HFFc6 (cell line): ENCODE measurements at regions not wholly inside any gene's neighbourhood (a gene's known extent, or its start where the extent isn't known, plus 50 kb on each side); places are given as distances from the start of the nearest gene placed in this dataset.
A peak's percentile ranks its signal among the peaks of the same experiment; 100 is the strongest.

Experiments used
- DNase-seq: peaks from one replicate; pipeline ENCODE4 v3.0.0-alpha.2; 2018
- H3K27ac Mint-ChIP-seq: 2 replicates; pipeline ENCODE4 v1.8.0; 2020; ENCODE audit warnings: mild to moderate bottlenecking, mixed read lengths
- H3K27me3 Mint-ChIP-seq: 2 replicates; pipeline ENCODE4 v1.8.0; 2021; ENCODE audit warnings: mild to moderate bottlenecking, moderate library complexity, mixed read lengths; ENCODE audit not compliant: insufficient read depth
- H3K36me3 Mint-ChIP-seq: 2 replicates; pipeline ENCODE4 v1.8.0; 2021; ENCODE audit warnings: low read depth, mixed read lengths
- H3K4me1 Mint-ChIP-seq: 2 replicates; pipeline ENCODE4 v1.8.0; 2020; ENCODE audit warnings: low read depth, mixed read lengths
- H3K4me3 Mint-ChIP-seq: 2 replicates; pipeline ENCODE4 v1.8.0; 2020; ENCODE audit warnings: mild to moderate bottlenecking, moderate library complexity, mixed read lengths
- H3K9me3 Mint-ChIP-seq: 2 replicates; pipeline ENCODE4 v1.8.0; 2020; ENCODE audit warnings: mild to moderate bottlenecking, mixed read lengths
- TF ChIP-seq, protein P1 (sequence below): fragments of 200-600 bp; sonication (generic); IDR thresholded peaks from 2 replicates; pipeline ENCODE4 v1.5.0; 2021; ENCODE audit warnings: antibody characterized with exemption, mild to moderate bottlenecking

GRCh38 chr5:56608217-56608925 lies 207.0 kb upstream of the MAP3K1 start:
- no peak overlapping the region for H3K4me3 Mint-ChIP-seq
- H3K9me3 Mint-ChIP-seq = no peaks in the 10 kb centered on the region; the same call in 1 of the 2 replicates
- TF ChIP-seq, protein P1, sequence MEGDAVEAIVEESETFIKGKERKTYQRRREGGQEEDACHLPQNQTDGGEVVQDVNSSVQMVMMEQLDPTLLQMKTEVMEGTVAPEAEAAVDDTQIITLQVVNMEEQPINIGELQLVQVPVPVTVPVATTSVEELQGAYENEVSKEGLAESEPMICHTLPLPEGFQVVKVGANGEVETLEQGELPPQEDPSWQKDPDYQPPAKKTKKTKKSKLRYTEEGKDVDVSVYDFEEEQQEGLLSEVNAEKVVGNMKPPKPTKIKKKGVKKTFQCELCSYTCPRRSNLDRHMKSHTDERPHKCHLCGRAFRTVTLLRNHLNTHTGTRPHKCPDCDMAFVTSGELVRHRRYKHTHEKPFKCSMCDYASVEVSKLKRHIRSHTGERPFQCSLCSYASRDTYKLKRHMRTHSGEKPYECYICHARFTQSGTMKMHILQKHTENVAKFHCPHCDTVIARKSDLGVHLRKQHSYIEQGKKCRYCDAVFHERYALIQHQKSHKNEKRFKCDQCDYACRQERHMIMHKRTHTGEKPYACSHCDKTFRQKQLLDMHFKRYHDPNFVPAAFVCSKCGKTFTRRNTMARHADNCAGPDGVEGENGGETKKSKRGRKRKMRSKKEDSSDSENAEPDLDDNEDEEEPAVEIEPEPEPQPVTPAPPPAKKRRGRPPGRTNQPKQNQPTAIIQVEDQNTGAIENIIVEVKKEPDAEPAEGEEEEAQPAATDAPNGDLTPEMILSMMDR = no peak
- DNase-seq = no peak
- H3K4me1 Mint-ChIP-seq = peaks cover 17% of the 10 kb centered on the region
- H3K36me3 Mint-ChIP-seq = peaks cover 9% of the 10 kb centered on the region; the same call in 1 of the 2 replicates
- H3K27me3 Mint-ChIP-seq = no peaks in the 10 kb centered on the region; the same call in 1 of the 2 replicates
- H3K27ac Mint-ChIP-seq = no peak overlapping the region

GRCh38 chr5:56607551-56607950 lies 207.8 kb upstream of the MAP3K1 start:
- no peak overlapping the region; the same call in 1 of the 2 replicates for H3K27ac Mint-ChIP-seq
- peaks cover 9% of the 10 kb centered on the region; the same call in 1 of the 2 replicates for H3K36me3 Mint-ChIP-seq
- H3K27me3 Mint-ChIP-seq = no peaks in the 10 kb centered on the region; the same call in 1 of the 2 replicates
- no peaks in the 10 kb centered on the region; the same call in 1 of the 2 replicates for H3K9me3 Mint-ChIP-seq
- peak overlapping the region; percentile 41 for H3K4me3 Mint-ChIP-seq
- TF ChIP-seq, protein P1 = no peak
- no peak for DNase-seq
- peaks cover 17% of the 10 kb centered on the region for H3K4me1 Mint-ChIP-seq

- no peaks in the 10 kb centered on the region; the same call in 1 of the 2 replicates for H3K9me3 Mint-ChIP-seq
- no peak for DNase-seq
- peaks cover 9% of the 10 kb centered on the region; the same call in 1 of the 2 replicates for H3K36me3 Mint-ChIP-seq
- H3K27me3 Mint-ChIP-seq = no peaks in the 10 kb centered on the region; the same call in none of the 2 replicates
- H3K4me1 Mint-ChIP-seq = peaks cover 17% of the 10 kb centered on the region
- TF ChIP-seq, protein P1 = no peak
- H3K27ac Mint-ChIP-seq = no peak overlapping the region; the same call in 1 of the 2 replicates
- H3K4me3 Mint-ChIP-seq = peak overlapping the region; percentile 41
These were observed 208.3 kb upstream of the MAP3K1 start for GRCh38 chr5:56607074-56607473.

DNA sequence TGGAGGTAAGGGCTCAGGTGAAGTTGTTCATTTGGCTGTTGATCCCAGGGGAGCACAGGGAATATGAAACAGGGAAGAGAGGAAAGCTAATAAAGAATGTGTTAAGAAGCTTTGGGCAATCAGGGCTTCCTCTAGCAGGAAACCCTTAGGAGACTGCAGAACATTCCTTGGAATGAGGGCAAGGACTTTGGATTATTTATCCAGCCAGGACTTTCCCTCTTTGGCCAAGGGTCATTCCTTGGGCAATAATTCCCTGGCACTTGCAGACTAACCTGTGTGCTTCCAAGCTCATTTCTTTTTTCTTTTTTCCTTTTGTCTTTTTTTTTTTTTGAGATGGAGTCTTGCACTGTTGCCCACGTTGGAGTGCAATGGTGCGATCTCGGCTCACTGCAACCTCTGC lies 209.2 kb upstream of the MAP3K1 start:
- TF ChIP-seq, protein P1 = no peak
- DNase-seq = no peak
- Mint-ChIP-seq H3K4me3 (no peak overlapping the region), H3K9me3 (no peaks in the 10 kb centered on the region; the same call in 1 of the 2 replicates), H3K4me1 (peaks cover 17% of the 10 kb centered on the region), H3K36me3 (peaks cover 4% of the 10 kb centered on the region; the same call in 1 of the 2 replicates), H3K27me3 (no peaks in the 10 kb centered on the region; the same call in none of the 2 replicates), H3K27ac (no peak overlapping the region)

- TF ChIP-seq, protein P1 = no peak
- Mint-ChIP-seq H3K4me1 (peaks cover 17% of the 10 kb centered on the region), H3K4me3 (no peak overlapping the region), H3K9me3 (no peaks in the 10 kb centered on the region), H3K27ac (no peak overlapping the region), H3K27me3 (no peaks in the 10 kb centered on the region; the same call in none of the 2 replicates), H3K36me3 (no peaks in the 10 kb centered on the region)
- no peak for DNase-seq
These were observed 210.1 kb upstream of the MAP3K1 start for GRCh38 chr5:56605231-56605630.
